Spleen (tissue), 7 donors: ENCODE measurements at regions not wholly inside any gene's neighbourhood (a gene's known extent, or its start where the extent isn't known, plus 50 kb on each side); places are given as distances from the start of the nearest gene placed in this dataset.

ENCODE experiments used
- POLR2A ChIP-seq, 3 donors: fragments of 450-650 bp; IDR thresholded peaks; one replicate each; pipeline ENCODE4 v1.5.1; 2017; ENCODE audit warnings: antibody characterized with exemption in 3 of 3, mild to moderate bottlenecking in 1 of 3
- TF ChIP-seq, protein P1 (sequence below), 11 experiments: fragments of 200-600 bp in 7 of 11; fragments of 450-650 bp in 4 of 11; sonication (generic) in 4 of 11; IDR thresholded peaks in 8 of 11; conservative IDR thresholded peaks in 3 of 11; 1 replicate in 7 of 11; 2 replicates in 4 of 11; pipeline versions ENCODE4 v1.4.0 to v1.8.0; 2016 to 2021; ENCODE audit warnings: antibody characterized with exemption in 11 of 11, inconsistent platforms in 4 of 11, mild to moderate bottlenecking in 1 of 11
- donor health status: DM: no; HTN: no; CAD: no; lungs with moderate emphysema.
- donor health status: DM: no; HTN: no; CAD: no.
- donor health status: DM: no; HTN: no; CAD: no.

DNA sequence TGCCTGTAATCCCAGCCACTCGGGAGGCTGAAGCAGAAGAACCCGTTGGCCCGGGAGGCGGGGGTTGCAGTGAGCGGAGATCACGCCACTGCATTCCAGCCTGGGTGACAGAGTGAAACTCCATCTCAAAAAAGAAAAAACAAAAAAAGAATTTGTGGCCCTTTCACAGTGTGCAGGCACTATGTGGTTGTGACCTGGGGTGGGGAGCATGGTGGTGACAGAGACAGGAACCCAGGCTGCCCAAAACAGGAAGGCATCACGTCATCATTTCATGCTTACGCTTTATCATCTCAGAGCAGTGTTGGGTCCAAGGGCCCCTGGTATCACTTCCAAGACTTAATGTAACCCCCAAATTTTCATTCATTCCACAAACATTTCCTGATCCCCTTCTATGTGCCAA lies 175.7 kb upstream of the GSC start:
- TF ChIP-seq, protein P1, sequence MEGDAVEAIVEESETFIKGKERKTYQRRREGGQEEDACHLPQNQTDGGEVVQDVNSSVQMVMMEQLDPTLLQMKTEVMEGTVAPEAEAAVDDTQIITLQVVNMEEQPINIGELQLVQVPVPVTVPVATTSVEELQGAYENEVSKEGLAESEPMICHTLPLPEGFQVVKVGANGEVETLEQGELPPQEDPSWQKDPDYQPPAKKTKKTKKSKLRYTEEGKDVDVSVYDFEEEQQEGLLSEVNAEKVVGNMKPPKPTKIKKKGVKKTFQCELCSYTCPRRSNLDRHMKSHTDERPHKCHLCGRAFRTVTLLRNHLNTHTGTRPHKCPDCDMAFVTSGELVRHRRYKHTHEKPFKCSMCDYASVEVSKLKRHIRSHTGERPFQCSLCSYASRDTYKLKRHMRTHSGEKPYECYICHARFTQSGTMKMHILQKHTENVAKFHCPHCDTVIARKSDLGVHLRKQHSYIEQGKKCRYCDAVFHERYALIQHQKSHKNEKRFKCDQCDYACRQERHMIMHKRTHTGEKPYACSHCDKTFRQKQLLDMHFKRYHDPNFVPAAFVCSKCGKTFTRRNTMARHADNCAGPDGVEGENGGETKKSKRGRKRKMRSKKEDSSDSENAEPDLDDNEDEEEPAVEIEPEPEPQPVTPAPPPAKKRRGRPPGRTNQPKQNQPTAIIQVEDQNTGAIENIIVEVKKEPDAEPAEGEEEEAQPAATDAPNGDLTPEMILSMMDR (IDR thresholded peaks at IDR 0.05 in 8 of 11, conservative IDR thresholded peaks at IDR 0.05 in 3 of 11) = no peak
- no peak for TF ChIP-seq POLR2A (IDR thresholded peaks at IDR 0.05)
